H9 (cell line): ENCODE measurements at regions not wholly inside any gene's neighbourhood (a gene's known extent, or its start where the extent isn't known, plus 50 kb on each side); places are given as distances from the start of the nearest gene placed in this dataset.

Experiments used
- DNase-seq: peaks from one replicate; pipeline ENCODE4 v3.0.0-alpha.2; 2017
- H2AFZ ChIP-seq: one replicate; pipeline ENCODE4 v1.6.1; 2013; ENCODE audit warnings: mild to moderate bottlenecking, low read length, control low read depth, moderate library complexity
- H2AK5ac ChIP-seq: 2 replicates; pipeline ENCODE4 v1.6.1; 2013; ENCODE audit warnings: low read length, control low read depth, mixed read lengths; ENCODE audit not compliant: insufficient read length
- H2BK120ac ChIP-seq: one replicate; pipeline ENCODE4 v1.6.1; 2013; ENCODE audit warnings: low read depth, mild to moderate bottlenecking, low read length, control low read depth, inconsistent platforms; ENCODE audit not compliant: poor library complexity, severe bottlenecking
- H2BK12ac ChIP-seq: 2 replicates; pipeline ENCODE4 v1.6.1; 2013; ENCODE audit warnings: low read length, control low read depth, mixed read lengths, low read depth; ENCODE audit not compliant: insufficient read length
- H2BK15ac ChIP-seq: 2 replicates; pipeline ENCODE4 v1.6.1; 2013; ENCODE audit warnings: low read depth, low read length, control low read depth
- H2BK20ac ChIP-seq: one replicate; pipeline ENCODE4 v1.6.1; 2013; ENCODE audit warnings: low read depth, mild to moderate bottlenecking, low read length, control low read depth, inconsistent platforms; ENCODE audit not compliant: poor library complexity, severe bottlenecking
- H2BK5ac ChIP-seq: 2 replicates; pipeline ENCODE4 v1.6.1; 2013; ENCODE audit warnings: low read length, control low read depth, mixed read lengths; ENCODE audit not compliant: insufficient read length
- H3K14ac ChIP-seq: 2 replicates; pipeline ENCODE4 v1.6.1; 2013; ENCODE audit warnings: low read length, control low read depth; ENCODE audit not compliant: insufficient read depth
- H3K18ac ChIP-seq: 2 replicates; pipeline ENCODE4 v1.6.1; 2013; ENCODE audit warnings: low read depth, mild to moderate bottlenecking, mixed read lengths, low read length, control low read depth; ENCODE audit not compliant: insufficient read length
- H3K23ac ChIP-seq: 2 replicates; pipeline ENCODE4 v1.6.1; 2013; ENCODE audit warnings: low read length, control low read depth, mixed read lengths, low read depth; ENCODE audit not compliant: insufficient read length
- H3K23me2 ChIP-seq: 2 replicates; pipeline ENCODE4 v1.6.1; 2013; ENCODE audit warnings: low read depth, mild to moderate bottlenecking, mixed read lengths, low read length, control low read depth; ENCODE audit not compliant: insufficient read length, poor library complexity, severe bottlenecking
- H3K27ac ChIP-seq: 2 replicates; pipeline ENCODE4 v1.5.1; 2013; ENCODE audit warnings: low read length, control low read depth, mixed read lengths, low read depth; ENCODE audit not compliant: insufficient read length
- H3K27me3 ChIP-seq: 2 replicates; pipeline ENCODE4 v1.6.1; 2013; ENCODE audit warnings: low read length, control low read depth, inconsistent platforms; ENCODE audit not compliant: insufficient read depth
- H3K4ac ChIP-seq: 2 replicates; pipeline ENCODE4 v1.6.1; 2013; ENCODE audit warnings: low read depth, mild to moderate bottlenecking, control low read depth, inconsistent platforms, low read length, moderate library complexity
- H3K4me1 ChIP-seq: 2 replicates; pipeline ENCODE4 v1.6.1; 2013; ENCODE audit warnings: low read length, control low read depth, inconsistent platforms; ENCODE audit not compliant: insufficient read depth
- H3K4me2 ChIP-seq: 2 replicates; pipeline ENCODE4 v1.6.1; 2013; ENCODE audit warnings: low read length, control low read depth, mixed read lengths; ENCODE audit not compliant: insufficient read length, insufficient read depth
- H3K56ac ChIP-seq: 2 replicates; pipeline ENCODE4 v1.6.1; 2013; ENCODE audit warnings: low read depth, mild to moderate bottlenecking, mixed read lengths, low read length, control low read depth; ENCODE audit not compliant: insufficient read length
- H3K79me1 ChIP-seq: 2 replicates; pipeline ENCODE4 v1.6.1; 2013; ENCODE audit warnings: low read depth, mild to moderate bottlenecking, moderate library complexity, low read length, control low read depth, inconsistent platforms; ENCODE audit not compliant: insufficient read depth, poor library complexity, severe bottlenecking
- H3K79me2 ChIP-seq: 2 replicates; pipeline ENCODE4 v1.6.1; 2013; ENCODE audit warnings: low read length, control low read depth, inconsistent platforms; ENCODE audit not compliant: insufficient read depth
- H3K9ac ChIP-seq: 2 replicates; pipeline ENCODE4 v1.6.1; 2013; ENCODE audit warnings: low read length, control low read depth, mixed read lengths; ENCODE audit not compliant: insufficient read length; ENCODE audit errors: extremely low read depth
- H3K9me3 ChIP-seq: one replicate; pipeline ENCODE4 v1.6.1; 2013; ENCODE audit warnings: low read depth, low read length, inconsistent platforms; ENCODE audit not compliant: control insufficient read depth
- H3T11ph ChIP-seq: one replicate; pipeline ENCODE4 v1.6.1; 2013; ENCODE audit warnings: mild to moderate bottlenecking, low read length, control low read depth, inconsistent platforms
- H4K20me1 ChIP-seq: one replicate; pipeline ENCODE4 v1.6.1; 2013; ENCODE audit not compliant: control insufficient read depth, insufficient read length, insufficient read depth
- H4K5ac ChIP-seq: 2 replicates; pipeline ENCODE4 v1.6.1; 2013; ENCODE audit warnings: low read depth, mild to moderate bottlenecking, mixed read lengths, low read length, control low read depth; ENCODE audit not compliant: insufficient read length
- H4K8ac ChIP-seq: replicated peaks from 2 replicates; pipeline ENCODE4 v1.6.1; 2013; ENCODE audit warnings: low read length, control low read depth, mixed read lengths, low read depth; ENCODE audit not compliant: insufficient read length
- H4K91ac ChIP-seq: 2 replicates; pipeline ENCODE4 v1.6.1; 2013; ENCODE audit warnings: low read depth, mild to moderate bottlenecking, moderate library complexity, mixed read lengths, low read length, control low read depth; ENCODE audit not compliant: insufficient read length
- H3K27ac Mint-ChIP-seq, 3 experiments: 2 replicates in 2 of 3; 3 replicates in 1 of 3; pipeline ENCODE4 v1.8.0; 2020 to 2021; ENCODE audit warnings: mixed read lengths in 3 of 3, mild to moderate bottlenecking in 1 of 3, moderate library complexity in 1 of 3
- H3K27me3 Mint-ChIP-seq: 2 replicates; pipeline ENCODE4 v1.8.0; 2021; ENCODE audit warnings: low read depth, mild to moderate bottlenecking, moderate library complexity, mixed read lengths
- H3K36me3 Mint-ChIP-seq, 3 experiments: 2 replicates in 2 of 3; 3 replicates in 1 of 3; pipeline ENCODE4 v1.8.0; 2020 to 2021; ENCODE audit warnings: low read depth in 3 of 3, mixed read lengths in 3 of 3; ENCODE audit not compliant: insufficient read depth in 1 of 3
- H3K4me1 Mint-ChIP-seq, 2 experiments: 2 replicates each; pipeline ENCODE4 v1.8.0; 2020; ENCODE audit warnings: mixed read lengths in 2 of 2
- H3K4me3 Mint-ChIP-seq, 2 experiments: 2 replicates in 1 of 2; 3 replicates in 1 of 2; pipeline ENCODE4 v1.8.0; 2020 to 2021; ENCODE audit warnings: mild to moderate bottlenecking in 2 of 2, mixed read lengths in 2 of 2, moderate library complexity in 1 of 2
- H3K9me3 Mint-ChIP-seq, 2 experiments: 2 replicates in 1 of 2; 3 replicates in 1 of 2; pipeline ENCODE4 v1.8.0; 2020; ENCODE audit warnings: mild to moderate bottlenecking in 2 of 2, mixed read lengths in 2 of 2, moderate library complexity in 1 of 2
- WGBS: extraction: QIAGEN DNeasy Blood & Tissue Kit; methylation state at CpG from one replicate; pipeline ENCODE4 v1.1.7; 2013; ENCODE audit warnings: missing lambda C conversion rate, low lambda C conversion rate, mixed read lengths; ENCODE audit not compliant: insufficient read length; ENCODE audit errors: extremely low coverage; 5-methylcytosine and 5-hydroxymethylcytosine counted together
- TF ChIP-seq, protein P1 (sequence below): fragments of 200-600 bp; sonication (generic); conservative IDR thresholded peaks from 3 replicates; pipeline ENCODE4 v1.8.0; 2021; ENCODE audit warnings: antibody characterized with exemption, mild to moderate bottlenecking

DNA sequence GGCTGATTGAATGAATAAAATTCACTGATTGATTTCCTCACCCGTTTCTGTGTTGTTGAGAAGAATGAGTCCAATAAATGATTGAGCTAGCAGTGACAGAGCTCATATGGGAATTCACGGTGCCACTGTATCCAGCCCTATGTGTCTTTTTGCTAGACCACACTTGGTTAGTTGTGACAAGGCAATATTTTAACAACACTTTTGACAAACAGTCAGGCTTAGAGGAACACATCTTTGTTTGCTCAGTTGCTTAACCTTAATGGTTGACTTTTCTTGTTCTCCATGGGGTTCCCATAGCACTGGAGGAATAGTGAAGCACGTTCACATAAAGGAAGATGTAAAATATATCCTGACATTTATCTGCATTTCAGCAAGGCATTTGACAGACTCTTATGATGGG is 273.9 kb upstream of the DEPDC1 start:
- Histone ChIP-seq H2BK5ac (no peak overlapping the region), H3K9me3 (no peaks in the 10 kb centered on the region), H3K4me1 (no peaks in the 10 kb centered on the region), H2AK5ac (no peak overlapping the region), H3K23me2 (no peaks in the 10 kb centered on the region), H4K8ac (no peak overlapping the region), H3K9ac (no peak overlapping the region), H3K23ac (no peak overlapping the region), H3K27me3 (no peaks in the 10 kb centered on the region), H3K56ac (no peak overlapping the region), H3K18ac (no peak overlapping the region), H3K14ac (no peak overlapping the region), H3K4me2 (no peak overlapping the region), H2BK15ac (no peak overlapping the region), H3K79me1 (no peaks in the 10 kb centered on the region), H4K20me1 (no peaks in the 10 kb centered on the region), H4K91ac (no peak overlapping the region), H4K5ac (no peak overlapping the region), H2BK12ac (no peak overlapping the region), H2BK120ac (no peak overlapping the region), H3T11ph (no peak overlapping the region), H3K27ac (no peak overlapping the region), H3K79me2 (no peaks in the 10 kb centered on the region), H2AFZ (no peak overlapping the region), H3K4ac (no peak overlapping the region), H2BK20ac (no peak overlapping the region)
- TF ChIP-seq, protein P1, sequence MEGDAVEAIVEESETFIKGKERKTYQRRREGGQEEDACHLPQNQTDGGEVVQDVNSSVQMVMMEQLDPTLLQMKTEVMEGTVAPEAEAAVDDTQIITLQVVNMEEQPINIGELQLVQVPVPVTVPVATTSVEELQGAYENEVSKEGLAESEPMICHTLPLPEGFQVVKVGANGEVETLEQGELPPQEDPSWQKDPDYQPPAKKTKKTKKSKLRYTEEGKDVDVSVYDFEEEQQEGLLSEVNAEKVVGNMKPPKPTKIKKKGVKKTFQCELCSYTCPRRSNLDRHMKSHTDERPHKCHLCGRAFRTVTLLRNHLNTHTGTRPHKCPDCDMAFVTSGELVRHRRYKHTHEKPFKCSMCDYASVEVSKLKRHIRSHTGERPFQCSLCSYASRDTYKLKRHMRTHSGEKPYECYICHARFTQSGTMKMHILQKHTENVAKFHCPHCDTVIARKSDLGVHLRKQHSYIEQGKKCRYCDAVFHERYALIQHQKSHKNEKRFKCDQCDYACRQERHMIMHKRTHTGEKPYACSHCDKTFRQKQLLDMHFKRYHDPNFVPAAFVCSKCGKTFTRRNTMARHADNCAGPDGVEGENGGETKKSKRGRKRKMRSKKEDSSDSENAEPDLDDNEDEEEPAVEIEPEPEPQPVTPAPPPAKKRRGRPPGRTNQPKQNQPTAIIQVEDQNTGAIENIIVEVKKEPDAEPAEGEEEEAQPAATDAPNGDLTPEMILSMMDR, result no peak
- H3K4me1 Mint-ChIP-seq, result 0 out of 4 replicates have a peak, but pooled peaks cover 0 to 3% of the 10 kb centered on the region in 2 experiments
- WGBS, result no CpG with 5 or more reads among the region's 3 CpGs
- peaks cover 3 to 4% of the 10 kb centered on the region in 2 experiments; a peak in 3 of 5 replicates for H3K9me3 Mint-ChIP-seq
- H3K4me3 Mint-ChIP-seq, result no peak overlapping the region
- no peaks in the 10 kb centered on the region for H3K27me3 Mint-ChIP-seq
- DNase-seq, result no peak
- H3K27ac Mint-ChIP-seq, result no peak overlapping the region
- no peaks in the 10 kb centered on the region for H3K36me3 Mint-ChIP-seq
